ENCODE measurements at regions not wholly inside any gene's neighbourhood (a gene's known extent, or its start where the extent isn't known, plus 50 kb on each side); places are given as distances from the start of the nearest gene placed in this dataset.

DNA sequence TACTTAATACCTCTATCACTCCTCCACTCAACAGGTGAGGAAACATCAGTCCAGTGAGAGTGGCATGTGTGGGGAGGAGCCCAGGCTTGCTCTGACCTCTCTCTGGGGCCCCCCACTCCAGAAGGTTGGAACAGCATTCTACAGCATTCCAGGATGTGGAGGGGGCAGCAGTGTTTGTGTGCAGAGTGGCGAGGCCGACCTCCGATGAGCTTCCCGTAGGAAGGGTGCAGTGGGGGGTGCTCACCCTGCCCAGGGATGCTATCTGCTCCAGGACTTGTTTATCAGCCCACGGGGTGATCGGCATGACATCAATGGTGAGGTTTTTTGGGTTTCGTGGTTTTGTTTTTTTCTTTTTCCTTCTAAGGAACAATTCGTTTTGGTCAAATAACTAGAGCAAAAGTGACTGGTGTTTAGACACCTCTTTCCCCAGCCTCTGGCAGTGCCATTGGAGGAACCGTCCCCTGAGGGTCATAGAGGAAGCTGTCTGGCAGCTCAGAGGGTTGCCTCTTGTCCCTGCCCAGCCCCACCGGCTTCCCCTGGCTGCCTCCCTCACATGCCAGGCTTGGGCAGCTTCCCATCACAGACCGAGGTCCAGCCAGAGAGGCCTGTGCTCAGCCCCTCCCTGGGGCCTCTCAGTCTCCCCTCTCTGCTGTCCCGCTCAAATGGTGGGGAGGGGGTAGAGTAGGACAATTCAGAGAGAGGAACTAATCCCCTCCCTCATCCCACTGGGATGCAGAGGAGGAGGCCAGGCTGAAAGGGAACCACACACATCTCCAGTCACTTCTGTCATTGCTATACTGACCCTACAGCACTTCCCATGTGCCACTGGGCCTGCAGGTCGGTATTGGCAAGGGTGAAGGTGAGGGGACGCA lies 96.5 kb downstream of the ZFP36L2 start:
- TF ChIP-seq CTCF (IDR thresholded peaks at IDR 0.05; ENCODE audit: borderline replicate concordance, insufficient read depth, low read depth, low read length): no peak
- no peak overlapping the region for H3K4me3 ChIP-seq (ENCODE audit: low read depth, low read length)

DNA sequence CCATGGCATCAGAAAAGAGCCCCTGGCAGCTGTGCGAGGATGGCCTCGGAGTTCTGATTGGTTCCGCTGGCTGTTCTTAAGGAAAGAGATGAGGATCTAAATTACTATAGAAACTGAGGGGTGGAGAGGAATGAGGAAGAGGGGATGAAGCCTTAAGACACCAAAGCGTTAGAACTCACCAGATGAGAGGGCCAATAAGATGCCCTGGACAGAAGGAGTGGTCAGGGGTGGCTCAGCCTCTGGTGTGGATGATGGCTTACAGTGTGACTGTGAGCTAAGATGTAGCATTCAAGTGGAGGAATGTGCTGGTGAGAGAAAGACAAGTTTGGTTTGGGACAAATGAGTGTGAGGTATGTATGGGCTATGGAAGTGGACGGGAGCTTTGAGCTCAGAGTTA lies 97.8 kb downstream of the ZFP36L2 start:
- no peak overlapping the region for H3K4me3 ChIP-seq (ENCODE audit: low read depth, low read length)
- no peak for TF ChIP-seq CTCF (IDR thresholded peaks at IDR 0.05; ENCODE audit: borderline replicate concordance, insufficient read depth, low read depth, low read length)

- H3K4me3 ChIP-seq (ENCODE audit: low read depth, low read length): no peak overlapping the region
- no peak for TF ChIP-seq CTCF (IDR thresholded peaks at IDR 0.05; ENCODE audit: borderline replicate concordance, insufficient read depth, low read depth, low read length)
Measured at GRCh38 chr2:43127941-43128558, 98.4 kb downstream of the ZFP36L2 start.

DNA sequence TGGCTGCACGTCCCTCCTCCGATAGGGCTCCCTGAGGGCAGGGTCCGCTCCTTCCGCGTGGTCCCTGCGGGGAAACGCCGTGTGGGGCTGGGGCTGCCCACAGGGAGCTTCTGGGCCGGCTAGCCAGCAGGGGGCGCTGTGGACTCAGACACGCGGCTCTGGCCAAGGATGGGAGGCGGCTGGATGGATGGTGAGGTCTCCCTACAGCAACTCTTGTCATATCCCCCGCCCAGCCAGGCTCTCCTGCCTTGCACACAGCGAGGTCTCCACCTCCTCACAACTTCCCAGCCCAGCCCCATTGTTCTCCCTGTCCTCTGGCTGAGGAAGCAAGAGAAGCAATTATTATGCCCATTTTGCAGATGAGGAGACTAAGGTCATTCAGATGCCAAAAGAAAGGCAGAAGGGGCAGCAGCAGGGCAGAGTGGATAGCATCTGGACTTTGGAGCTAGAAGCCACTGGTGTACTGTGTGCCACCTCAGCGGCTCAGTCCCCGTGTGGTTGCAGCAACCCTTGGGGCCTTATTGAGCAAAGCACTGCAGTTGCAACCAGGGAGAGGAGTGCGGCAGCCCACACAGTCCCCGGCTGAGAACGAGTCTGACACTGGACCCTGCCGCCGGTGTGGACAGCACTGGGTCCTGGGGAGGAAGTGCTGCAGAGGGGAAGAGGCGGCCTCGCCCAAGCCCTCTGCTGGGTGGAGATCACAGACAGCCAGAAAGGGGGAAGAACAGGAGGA lies 99.0 kb downstream of the ZFP36L2 start:
- TF ChIP-seq CTCF (IDR thresholded peaks at IDR 0.05; ENCODE audit: borderline replicate concordance, insufficient read depth, low read depth, low read length): peak; percentile 92

GRCh38 chr2:43126817-43127207 lies 99.6 kb downstream of the ZFP36L2 start:
- H3K4me3 ChIP-seq (ENCODE audit: low read depth, low read length): no peak overlapping the region
- TF ChIP-seq CTCF (IDR thresholded peaks at IDR 0.05; ENCODE audit: borderline replicate concordance, insufficient read depth, low read depth, low read length): no peak

More for the DNA sequence above, 99.0 kb downstream of the ZFP36L2 start:
- H3K4me3 ChIP-seq (ENCODE audit: low read depth, low read length): no peak overlapping the region

GRCh38 chr2:43125090-43125998 lies 101.1 kb downstream of the ZFP36L2 start:
- TF ChIP-seq CTCF (IDR thresholded peaks at IDR 0.05; ENCODE audit: borderline replicate concordance, insufficient read depth, low read depth, low read length): no peak
- no peak overlapping the region for H3K4me3 ChIP-seq (ENCODE audit: low read depth, low read length)

Data from GM12875 (cell line).